ENCODE measurements at regions not wholly inside any gene's neighbourhood (a gene's known extent, or its start where the extent isn't known, plus 50 kb on each side); places are given as distances from the start of the nearest gene placed in this dataset.

- TF ChIP-seq CTCF (IDR thresholded peaks at IDR 0.05 in 2 of 3, conservative IDR thresholded peaks at IDR 0.05 in 1 of 3; ENCODE audit: borderline replicate concordance in 1 of 3, insufficient read depth in 1 of 3, low read depth in 2 of 3, low read length in 2 of 3) (no peak), ZFX (IDR thresholded peaks at IDR 0.05) (no peak), SP1 (IDR thresholded peaks at IDR 0.05; ENCODE audit: low read depth) (no peak), POLR2AphosphoS5 (IDR thresholded peaks at IDR 0.05; ENCODE audit: low read depth, low read length) (no peak), REST (IDR thresholded peaks at IDR 0.05; ENCODE audit: low read depth) (no peak)
Measured at GRCh38 chr18:27349284-27349882, 164.3 kb upstream of the CHST9 start.

Data from HCT116 (cell line).